GM18499 (cell line): ENCODE measurements at regions not wholly inside any gene's neighbourhood (a gene's known extent, or its start where the extent isn't known, plus 50 kb on each side); places are given as distances from the start of the nearest gene placed in this dataset.

Source experiments
- ATAC-seq: cut with Tn5 transposase; IDR thresholded peaks from one replicate; pipeline ENCODE4 v1.9.1; 2021; ENCODE audit warnings: moderate number of reproducible peaks; ENCODE audit not compliant: insufficient read depth, unreplicated experiment

- ATAC-seq: no peak
These were observed 841.4 kb upstream of the NR2F2 start for GRCh38 chr15:95489103-95489502.

- no peak for ATAC-seq
These were observed 838.0 kb upstream of the NR2F2 start for GRCh38 chr15:95492388-95493070.

- ATAC-seq: no peak
These were observed 835.4 kb upstream of the NR2F2 start for GRCh38 chr15:95494971-95495541.

- no peak for ATAC-seq
These were observed 832.9 kb upstream of the NR2F2 start for GRCh38 chr15:95497634-95498033.

- ATAC-seq: no peak
These were observed 831.5 kb upstream of the NR2F2 start for GRCh38 chr15:95498961-95499360.

GRCh38 chr15:95499397-95499796 is 831.1 kb upstream of the NR2F2 start:
- no peak for ATAC-seq

GRCh38 chr15:95501865-95502264 is 828.6 kb upstream of the NR2F2 start:
- no peak for ATAC-seq

GRCh38 chr15:95503107-95503506 is 827.4 kb upstream of the NR2F2 start:
- no peak for ATAC-seq

GRCh38 chr15:95503640-95504225 is 826.8 kb upstream of the NR2F2 start:
- peak; percentile 78 for ATAC-seq

- no peak for ATAC-seq
These were observed 818.8 kb upstream of the NR2F2 start for GRCh38 chr15:95511671-95512070.

GRCh38 chr15:95512906-95513305 is 817.6 kb upstream of the NR2F2 start:
- ATAC-seq: no peak

GRCh38 chr15:95519887-95520286 is 810.6 kb upstream of the NR2F2 start:
- no peak for ATAC-seq

- no peak for ATAC-seq
These were observed 810.0 kb upstream of the NR2F2 start for GRCh38 chr15:95520511-95520910.

GRCh38 chr15:95520922-95521321 is 809.6 kb upstream of the NR2F2 start:
- no peak for ATAC-seq

GRCh38 chr15:95522533-95522932 is 808.0 kb upstream of the NR2F2 start:
- ATAC-seq: no peak

- ATAC-seq: no peak
These were observed 801.6 kb upstream of the NR2F2 start for GRCh38 chr15:95528920-95529319.

- no peak for ATAC-seq
These were observed 793.9 kb upstream of the NR2F2 start for GRCh38 chr15:95536638-95537037.

GRCh38 chr15:95538693-95539092 is 791.8 kb upstream of the NR2F2 start:
- ATAC-seq: no peak

GRCh38 chr15:95541301-95541700 is 789.2 kb upstream of the NR2F2 start:
- no peak for ATAC-seq

- ATAC-seq: no peak
These were observed 781.2 kb upstream of the NR2F2 start for GRCh38 chr15:95549168-95549738.

- ATAC-seq: no peak
These were observed 779.8 kb upstream of the NR2F2 start for GRCh38 chr15:95550702-95551101.

- ATAC-seq: no peak
These were observed 774.3 kb upstream of the NR2F2 start for GRCh38 chr15:95556225-95556624.
